MG63 (cell line): ENCODE measurements at regions not wholly inside any gene's neighbourhood (a gene's known extent, or its start where the extent isn't known, plus 50 kb on each side); places are given as distances from the start of the nearest gene placed in this dataset.

Source experiments
- DNase-seq: peaks from one replicate; pipeline ENCODE4 v3.0.0-alpha.2; 2020
- H3K27me3 ChIP-seq: fragments of 250-450 bp; sonication (Bioruptor Pico); 2 replicates; pipeline ENCODE4 v1.5.1; 2020; ENCODE audit warnings: mild to moderate bottlenecking, moderate library complexity
- H3K36me3 ChIP-seq: fragments of 250-450 bp; sonication (Bioruptor Pico); 2 replicates; pipeline ENCODE4 v1.5.1; 2020; ENCODE audit warnings: mild to moderate bottlenecking, moderate library complexity
- H3K4me3 ChIP-seq: fragments of 250-450 bp; sonication (Bioruptor Pico); 2 replicates; pipeline ENCODE4 v1.5.1; 2020; ENCODE audit warnings: mild to moderate bottlenecking, moderate library complexity
- H3K9me3 ChIP-seq: fragments of 250-450 bp; sonication (Bioruptor Pico); 2 replicates; pipeline ENCODE4 v1.5.1; 2020; ENCODE audit warnings: mild to moderate bottlenecking, moderate library complexity

DNA sequence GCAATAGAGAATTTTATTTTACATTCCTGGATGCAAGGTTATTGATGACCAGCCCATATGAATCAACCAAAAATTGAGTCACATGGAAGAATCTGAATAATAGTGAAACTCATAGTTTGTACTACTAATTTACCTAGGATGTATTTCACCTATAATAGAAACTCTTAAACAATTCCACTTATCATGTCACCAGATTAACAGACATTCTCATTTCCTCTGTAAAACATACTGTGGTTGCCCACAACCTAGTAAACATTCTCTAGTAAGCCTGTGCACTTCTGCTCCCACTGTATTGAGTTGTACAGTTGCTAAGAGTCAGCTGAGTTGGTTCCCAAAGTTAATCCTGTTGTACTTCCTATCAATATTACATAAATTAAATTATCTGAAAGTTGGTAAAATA is 196.6 kb upstream of the TMTC1 start:
- no peak for DNase-seq
- no peaks in the 10 kb centered on the region for H3K36me3 ChIP-seq
- H3K27me3 ChIP-seq: no peaks in the 10 kb centered on the region
- H3K9me3 ChIP-seq: no peaks in the 10 kb centered on the region
- H3K4me3 ChIP-seq: no peak overlapping the region

DNA sequence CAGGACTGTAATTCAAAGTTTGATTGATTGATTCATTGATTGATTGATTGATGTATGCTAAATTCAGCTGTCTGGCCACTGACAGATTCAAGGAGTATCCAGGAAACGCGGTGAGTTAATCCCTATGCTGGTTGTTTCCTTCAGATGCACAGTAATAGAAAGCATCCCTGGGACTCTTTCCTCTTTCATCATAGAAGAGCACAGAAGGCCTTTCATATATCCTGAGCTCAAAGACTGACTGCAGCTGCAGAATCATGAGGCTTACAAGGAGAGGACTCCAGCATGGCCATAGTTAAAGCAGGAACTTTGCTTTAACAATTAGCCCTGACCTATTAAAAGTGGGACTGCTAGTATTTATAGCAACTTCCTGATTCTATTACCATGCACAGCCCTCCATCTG is 187.7 kb upstream of the TMTC1 start:
- no peak for DNase-seq
- Histone ChIP-seq H3K36me3 (no peaks in the 10 kb centered on the region), H3K27me3 (no peaks in the 10 kb centered on the region), H3K4me3 (no peak overlapping the region), H3K9me3 (no peaks in the 10 kb centered on the region)

DNA sequence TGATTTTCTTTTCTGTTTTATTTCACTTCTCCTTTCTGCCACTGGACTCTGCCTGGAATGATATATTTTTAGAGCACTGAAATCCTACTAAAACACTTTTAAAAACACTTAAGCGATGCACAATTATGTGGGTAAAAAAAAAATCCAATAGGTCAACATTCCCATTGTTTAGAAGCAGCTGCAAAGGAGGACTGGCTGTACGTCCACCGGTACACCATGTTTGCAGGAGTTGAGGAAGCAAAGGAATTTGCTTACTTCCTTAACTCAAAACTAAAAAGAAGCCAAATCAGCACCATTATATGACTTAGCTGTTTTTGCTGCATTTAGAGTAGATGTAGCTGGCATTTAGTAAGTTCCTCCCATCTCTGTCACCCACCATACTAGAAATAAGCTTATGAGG is 186.8 kb upstream of the TMTC1 start:
- Histone ChIP-seq H3K27me3 (no peaks in the 10 kb centered on the region), H3K36me3 (no peaks in the 10 kb centered on the region)
- no peak for DNase-seq

DNA sequence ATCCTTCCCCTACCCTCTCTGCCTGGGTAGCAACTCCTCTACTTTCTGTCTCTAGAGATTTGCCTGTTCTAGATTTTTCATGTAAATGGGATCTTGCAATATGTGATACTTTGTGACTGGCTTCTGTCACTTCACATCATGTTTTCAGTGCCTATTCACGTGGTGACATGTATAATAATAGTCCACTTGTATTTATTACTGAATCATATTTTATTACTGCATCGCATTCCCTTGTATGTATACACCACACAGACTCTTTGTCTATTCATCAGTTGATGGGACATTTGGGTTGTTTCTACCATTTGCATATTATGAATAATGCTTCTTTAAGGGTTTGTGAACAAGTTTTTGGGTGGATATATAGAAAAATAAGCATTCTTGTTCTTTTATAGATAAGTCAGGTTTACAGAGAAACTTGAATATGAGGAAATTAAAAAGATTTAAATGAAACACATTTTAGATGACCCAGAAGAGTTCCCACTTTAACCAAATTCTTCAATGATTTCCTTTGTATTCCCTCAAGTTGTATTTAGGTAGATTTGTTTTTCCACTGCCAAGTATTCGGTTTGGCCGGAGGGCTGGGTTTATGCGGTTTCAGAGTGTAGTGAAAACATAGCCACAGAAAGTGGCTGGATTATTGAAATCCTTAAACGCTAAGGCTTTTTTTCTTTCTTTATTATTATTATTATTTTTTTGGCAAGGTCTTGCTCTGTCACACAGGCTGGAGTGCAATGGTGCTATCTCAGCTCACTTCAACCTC is 178.7 kb upstream of the TMTC1 start:
- H3K27me3 ChIP-seq: no peaks in the 10 kb centered on the region; the same call in 1 of the 2 replicates
- no peak for DNase-seq
- no peaks in the 10 kb centered on the region for H3K9me3 ChIP-seq
- H3K4me3 ChIP-seq: no peak overlapping the region
- no peaks in the 10 kb centered on the region for H3K36me3 ChIP-seq

More for the DNA sequence above, 186.8 kb upstream of the TMTC1 start:
- H3K4me3 ChIP-seq: no peak overlapping the region
- no peaks in the 10 kb centered on the region for H3K9me3 ChIP-seq

DNA sequence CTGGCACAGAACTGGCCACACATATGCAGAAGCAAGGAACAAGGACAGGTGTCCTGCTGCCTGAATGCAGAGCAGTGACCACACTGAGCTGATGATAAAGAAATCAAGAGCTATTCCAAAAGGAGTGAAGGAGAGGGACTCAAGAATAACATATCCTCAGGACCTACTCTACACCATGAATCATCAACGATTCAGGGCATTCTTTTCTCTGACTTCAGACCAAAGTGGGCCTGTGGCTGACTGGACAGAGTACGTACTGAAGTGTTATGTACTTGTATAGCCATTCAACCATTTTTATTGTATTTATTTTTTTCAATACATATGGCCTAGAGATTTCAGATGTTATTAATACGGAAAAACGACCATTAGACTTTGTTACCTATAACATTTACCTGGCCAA is 177.5 kb upstream of the TMTC1 start:
- no peak for DNase-seq
- Histone ChIP-seq H3K36me3 (no peaks in the 10 kb centered on the region), H3K27me3 (no peaks in the 10 kb centered on the region; the same call in 1 of the 2 replicates), H3K9me3 (no peaks in the 10 kb centered on the region), H3K4me3 (no peak overlapping the region)

DNA sequence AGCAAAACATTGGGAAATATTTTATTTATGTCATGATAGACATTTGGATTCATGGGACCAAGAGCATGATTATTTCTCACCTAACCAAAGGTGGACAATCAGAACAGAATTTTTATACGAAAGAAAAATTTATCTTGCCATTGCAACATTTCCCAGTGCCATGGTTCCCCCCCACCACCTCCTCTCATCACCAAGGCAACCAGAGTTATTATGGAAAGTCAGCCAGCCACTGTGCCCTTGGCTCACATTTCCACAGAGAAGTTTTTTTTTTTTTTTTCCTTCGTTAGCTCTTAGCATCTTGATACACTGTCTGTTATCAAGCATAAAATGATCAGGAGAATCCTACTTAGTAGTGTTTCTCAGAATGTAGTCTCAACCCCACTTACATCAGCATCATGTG is 176.4 kb upstream of the TMTC1 start:
- no peaks in the 10 kb centered on the region for H3K9me3 ChIP-seq
- DNase-seq: no peak
- no peaks in the 10 kb centered on the region for H3K36me3 ChIP-seq
- no peak overlapping the region for H3K4me3 ChIP-seq
- H3K27me3 ChIP-seq: no peaks in the 10 kb centered on the region; the same call in 1 of the 2 replicates

DNA sequence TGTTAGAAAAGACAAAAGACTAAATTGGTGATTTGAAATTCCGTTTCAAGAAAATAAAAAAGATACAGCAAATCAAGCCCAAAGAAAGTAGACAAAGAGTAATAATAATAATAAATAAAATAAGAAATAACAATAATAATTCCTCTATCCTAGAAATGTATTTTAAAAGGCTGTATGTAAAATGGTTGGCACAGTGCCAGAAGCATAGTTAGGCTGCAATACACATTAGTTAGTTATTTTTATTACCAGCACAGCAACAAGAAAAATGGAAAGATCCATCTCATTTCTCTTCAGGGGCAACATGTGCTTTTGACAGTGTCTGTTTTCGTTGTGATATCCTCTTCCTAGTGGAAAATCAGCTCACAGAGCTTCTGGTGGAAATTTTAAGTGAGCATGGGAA is 174.1 kb upstream of the TMTC1 start:
- Histone ChIP-seq H3K27me3 (no peaks in the 10 kb centered on the region), H3K36me3 (no peaks in the 10 kb centered on the region), H3K4me3 (no peak overlapping the region), H3K9me3 (no peaks in the 10 kb centered on the region)
- no peak for DNase-seq

DNA sequence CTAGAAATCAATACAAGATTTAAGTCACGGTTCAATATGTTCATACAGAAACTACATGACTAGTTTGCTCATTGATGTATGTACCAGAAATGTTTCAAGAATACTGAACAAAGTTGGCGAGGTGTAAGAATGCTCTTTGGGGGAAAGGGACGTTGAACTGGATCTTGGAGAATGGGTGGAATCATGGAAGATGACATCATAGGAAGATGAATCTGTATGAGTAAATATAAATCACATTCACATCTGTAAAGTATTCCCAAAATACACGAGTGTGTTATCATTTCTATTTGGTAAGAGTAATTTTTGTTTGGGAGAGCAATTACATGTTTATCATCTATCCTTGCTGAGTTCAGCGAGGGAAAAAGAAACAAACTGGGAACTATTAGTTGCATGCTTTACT is 162.2 kb upstream of the TMTC1 start:
- H3K9me3 ChIP-seq: no peaks in the 10 kb centered on the region
- no peak for DNase-seq
- H3K36me3 ChIP-seq: no peaks in the 10 kb centered on the region
- H3K4me3 ChIP-seq: no peak overlapping the region
- peaks cover 4% of the 10 kb centered on the region; the same call in 1 of the 2 replicates for H3K27me3 ChIP-seq

DNA sequence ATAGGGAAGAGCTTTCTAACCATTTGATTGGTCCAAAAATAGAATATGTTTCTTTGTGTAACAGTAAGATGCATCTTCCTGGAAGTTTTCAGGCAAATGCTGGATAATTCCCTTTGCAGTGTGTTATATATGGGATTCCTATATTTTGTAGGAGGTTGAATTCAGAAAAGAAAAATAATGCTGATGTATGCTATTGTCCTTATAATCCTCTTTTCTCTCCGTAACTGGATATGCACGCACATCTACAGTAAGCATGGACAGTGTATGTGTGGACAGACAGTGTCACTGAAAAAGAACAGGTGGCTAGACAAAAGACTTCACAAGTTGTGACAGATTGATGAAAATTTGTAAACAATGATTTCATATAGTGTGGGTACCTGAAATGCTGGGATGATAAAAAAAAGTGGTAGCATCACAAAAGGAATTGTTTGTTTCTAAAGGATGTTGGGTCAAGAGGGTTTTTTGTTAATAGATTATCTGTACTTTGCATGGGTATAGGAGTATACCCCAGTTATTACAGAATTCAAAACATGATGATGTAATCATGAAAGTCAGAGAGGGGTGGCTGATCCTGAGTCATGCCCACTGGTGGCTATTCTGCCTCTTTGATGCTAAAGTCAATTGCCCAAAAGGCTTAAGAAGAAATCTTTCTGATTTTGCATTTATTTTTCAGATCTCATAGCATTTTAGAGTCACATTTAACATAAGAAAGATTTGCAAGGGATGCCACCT is 160.7 kb upstream of the TMTC1 start:
- no peaks in the 10 kb centered on the region for H3K9me3 ChIP-seq
- no peak overlapping the region for H3K4me3 ChIP-seq
- DNase-seq: no peak
- peaks cover 4% of the 10 kb centered on the region; the same call in 1 of the 2 replicates for H3K27me3 ChIP-seq
- H3K36me3 ChIP-seq: no peaks in the 10 kb centered on the region

DNA sequence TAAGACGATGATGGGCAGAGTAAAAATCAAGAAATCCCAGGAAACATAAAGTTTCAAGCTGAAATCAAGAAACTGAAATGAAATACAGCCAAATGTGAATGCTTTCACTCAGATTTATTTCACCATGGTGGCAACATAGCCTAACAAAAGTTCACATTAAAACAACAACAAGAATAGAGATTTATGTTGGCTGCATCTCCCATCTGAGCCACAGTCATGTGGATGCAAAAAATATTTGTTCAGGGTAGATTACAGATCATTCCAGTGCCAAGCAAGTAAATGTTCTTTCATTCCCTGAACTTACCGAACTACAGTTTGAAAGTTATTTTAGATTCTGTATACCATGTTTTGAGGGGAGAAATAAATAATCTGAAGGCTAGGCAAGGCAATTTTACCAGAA is 159.9 kb upstream of the TMTC1 start:
- DNase-seq: no peak
- H3K4me3 ChIP-seq: no peak overlapping the region
- no peaks in the 10 kb centered on the region for H3K9me3 ChIP-seq
- H3K27me3 ChIP-seq: peaks cover 4% of the 10 kb centered on the region; the same call in 1 of the 2 replicates
- H3K36me3 ChIP-seq: no peaks in the 10 kb centered on the region

DNA sequence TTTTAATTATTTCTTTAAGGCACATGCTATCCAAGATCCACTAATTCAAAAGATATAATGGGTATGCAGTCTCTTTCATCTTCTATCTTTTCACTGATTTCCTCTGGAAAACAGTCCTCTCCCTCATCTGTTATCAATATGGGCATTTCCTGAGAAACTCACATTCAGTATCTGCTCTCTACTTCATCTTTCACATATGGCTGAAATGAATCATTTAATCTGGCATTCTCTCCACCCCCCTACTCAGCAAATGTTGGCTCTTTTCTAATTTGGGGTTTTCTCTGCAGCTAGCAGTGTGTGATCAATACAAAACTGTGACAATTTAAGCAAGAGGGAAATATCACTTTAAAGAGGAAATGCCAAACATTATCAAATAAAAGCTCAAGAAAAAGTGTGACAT is 157.1 kb upstream of the TMTC1 start:
- H3K36me3 ChIP-seq: no peaks in the 10 kb centered on the region
- H3K4me3 ChIP-seq: no peak overlapping the region
- no peak for DNase-seq

DNA sequence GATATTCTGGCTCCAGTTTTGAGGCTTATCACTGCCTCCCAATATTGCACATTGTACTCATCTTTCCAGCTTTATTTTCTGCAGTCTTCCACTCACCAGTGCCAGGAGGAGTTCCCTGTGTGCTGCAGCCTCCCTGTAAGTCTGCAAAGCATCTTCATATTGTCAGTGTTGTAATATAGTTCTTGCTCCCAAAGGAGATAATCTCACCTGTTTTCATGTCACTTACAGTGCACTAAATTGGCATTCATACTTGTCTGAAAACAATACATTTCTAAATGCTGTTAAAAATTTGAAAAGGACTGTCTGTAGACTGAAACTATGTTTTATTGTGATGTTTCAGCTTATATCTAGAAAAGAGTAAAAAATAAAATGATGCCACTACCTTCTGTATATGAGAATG is 146.8 kb upstream of the TMTC1 start:
- no peak for DNase-seq
- H3K9me3 ChIP-seq: no peaks in the 10 kb centered on the region
- no peak overlapping the region for H3K4me3 ChIP-seq
- H3K36me3 ChIP-seq: no peaks in the 10 kb centered on the region
- H3K27me3 ChIP-seq: no peaks in the 10 kb centered on the region

More for the DNA sequence above, 157.1 kb upstream of the TMTC1 start:
- peaks cover 4% of the 10 kb centered on the region; the same call in 1 of the 2 replicates for H3K27me3 ChIP-seq
- no peaks in the 10 kb centered on the region for H3K9me3 ChIP-seq

DNA sequence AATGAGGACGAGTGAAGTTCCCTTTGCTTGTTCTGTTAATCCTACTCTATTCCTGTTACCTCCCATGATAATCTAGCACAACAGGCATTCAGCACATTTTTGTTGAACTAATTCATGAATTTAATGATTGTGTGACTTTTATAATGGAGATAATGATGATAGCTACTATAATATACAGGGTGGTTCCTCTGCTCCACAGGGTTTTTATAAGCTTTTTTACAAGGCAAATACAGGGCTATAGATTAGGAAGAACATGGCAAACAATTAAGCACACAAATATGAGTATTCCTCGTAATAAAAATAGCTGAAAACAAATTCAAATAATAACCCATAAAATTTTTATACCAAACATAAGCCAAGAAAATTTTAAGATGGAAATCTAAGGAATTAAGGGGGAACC is 145.6 kb upstream of the TMTC1 start:
- Histone ChIP-seq H3K36me3 (no peaks in the 10 kb centered on the region), H3K9me3 (no peaks in the 10 kb centered on the region), H3K4me3 (no peak overlapping the region), H3K27me3 (no peaks in the 10 kb centered on the region)
- no peak for DNase-seq

DNA sequence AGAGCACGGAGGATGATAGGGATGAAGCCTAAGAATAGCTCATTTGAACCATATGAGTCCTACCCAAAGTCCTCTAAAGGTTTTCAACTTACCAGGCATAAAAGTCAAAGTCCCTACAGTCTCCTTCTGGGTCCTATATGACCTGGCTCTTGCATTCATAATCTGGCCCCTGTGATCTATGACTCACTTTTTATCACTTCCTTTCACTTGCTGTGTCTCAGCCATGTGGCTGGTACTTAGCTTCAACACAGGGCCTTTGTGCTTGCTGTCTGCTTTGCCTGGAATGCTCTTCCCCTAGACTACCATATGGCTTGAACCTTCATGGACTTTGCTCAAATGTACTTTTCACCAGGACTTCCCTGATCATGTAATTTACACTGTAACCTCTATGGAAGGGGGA is 137.6 kb upstream of the TMTC1 start:
- no peaks in the 10 kb centered on the region; the same call in 1 of the 2 replicates for H3K27me3 ChIP-seq
- no peaks in the 10 kb centered on the region for H3K9me3 ChIP-seq
- no peak overlapping the region for H3K4me3 ChIP-seq
- DNase-seq: peak; percentile 19
- H3K36me3 ChIP-seq: no peaks in the 10 kb centered on the region

DNA sequence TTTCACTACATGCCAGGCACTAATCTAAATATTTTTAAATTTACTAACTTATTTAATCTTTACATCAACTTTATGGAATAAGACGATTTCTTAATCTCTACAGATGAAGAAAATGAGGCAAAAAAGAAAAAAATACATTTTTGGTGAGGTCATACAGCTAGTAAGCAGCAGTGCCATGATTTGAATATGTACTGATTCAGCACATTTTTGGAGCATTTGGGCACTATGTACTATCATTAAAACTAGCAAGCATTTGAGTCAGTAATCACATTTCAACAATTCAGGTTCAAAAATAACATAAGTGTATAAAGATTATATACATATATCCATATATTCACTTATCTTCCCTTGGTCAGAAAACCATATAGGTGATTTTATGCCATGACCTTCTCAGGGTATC is 124.4 kb upstream of the TMTC1 start:
- no peaks in the 10 kb centered on the region for H3K36me3 ChIP-seq
- no peaks in the 10 kb centered on the region; the same call in 1 of the 2 replicates for H3K27me3 ChIP-seq
- H3K9me3 ChIP-seq: 0 out of 2 replicates have a peak, but pooled peaks cover 2% of the 10 kb centered on the region
- no peak overlapping the region for H3K4me3 ChIP-seq
- DNase-seq: no peak

DNA sequence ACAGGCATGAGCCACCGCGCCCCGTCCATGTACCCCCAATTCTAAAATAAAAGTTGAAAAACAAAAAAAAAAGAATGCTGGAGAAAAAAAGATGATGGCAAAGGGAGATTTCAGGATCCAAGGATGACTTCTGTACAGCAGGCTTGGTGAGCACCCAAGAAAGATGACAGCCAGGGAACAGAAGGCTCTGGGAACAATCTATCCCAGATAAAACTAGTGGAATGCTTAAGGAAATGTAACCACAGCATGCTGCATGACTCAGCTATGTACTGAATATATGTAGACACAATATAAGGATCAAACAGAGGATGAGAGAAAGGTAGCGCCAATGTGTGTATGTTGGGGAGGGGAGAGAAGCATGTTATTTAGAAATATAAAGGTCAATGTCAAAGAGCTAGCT is 123.7 kb upstream of the TMTC1 start:
- Histone ChIP-seq H3K4me3 (no peak overlapping the region), H3K36me3 (no peaks in the 10 kb centered on the region), H3K27me3 (no peaks in the 10 kb centered on the region; the same call in 1 of the 2 replicates), H3K9me3 (0 out of 2 replicates have a peak, but pooled peaks cover 2% of the 10 kb centered on the region)
- no peak for DNase-seq

DNA sequence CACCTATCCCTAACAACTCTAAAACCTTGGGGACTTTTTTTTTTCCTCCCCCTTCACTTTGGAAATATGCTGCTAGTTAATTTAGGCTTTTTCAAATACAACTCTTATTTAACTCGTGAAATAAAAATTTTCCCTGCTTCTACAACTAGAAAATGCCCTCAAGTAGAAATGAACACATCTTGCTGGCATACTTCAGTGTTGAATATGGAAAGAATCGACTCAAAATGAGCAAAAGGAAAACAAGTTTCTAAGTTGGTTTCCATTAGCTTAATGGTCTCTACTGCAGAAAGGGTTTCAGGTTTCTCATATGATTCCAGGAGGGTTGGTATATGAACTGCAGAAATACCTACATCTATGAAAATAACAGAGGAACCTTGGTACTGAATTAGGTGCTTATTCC is 118.3 kb upstream of the TMTC1 start:
- DNase-seq: no peak
- H3K4me3 ChIP-seq: no peak overlapping the region
- H3K9me3 ChIP-seq: no peaks in the 10 kb centered on the region
- no peaks in the 10 kb centered on the region for H3K27me3 ChIP-seq
- H3K36me3 ChIP-seq: no peaks in the 10 kb centered on the region

DNA sequence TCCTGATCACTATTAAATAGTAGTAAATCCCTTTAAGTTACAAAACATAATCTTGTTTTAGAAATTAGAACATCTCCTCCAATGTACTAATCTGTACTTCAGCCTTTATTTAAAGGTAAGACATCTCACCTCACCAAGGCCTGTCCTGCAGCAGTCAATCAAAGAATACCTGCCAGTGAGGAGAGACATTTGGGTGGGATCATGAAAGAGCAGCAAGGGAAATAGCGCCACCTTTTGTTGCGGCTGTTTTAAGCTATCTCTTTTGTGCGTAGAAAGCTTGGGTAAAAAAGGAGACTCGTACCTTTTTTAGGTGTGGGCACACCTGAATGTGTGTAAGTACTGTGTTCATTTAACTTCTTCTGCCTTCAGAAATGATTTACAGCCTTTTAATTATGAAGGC is 117.8 kb upstream of the TMTC1 start:
- DNase-seq: no peak
- Histone ChIP-seq H3K27me3 (no peaks in the 10 kb centered on the region), H3K36me3 (no peaks in the 10 kb centered on the region), H3K4me3 (no peak overlapping the region), H3K9me3 (no peaks in the 10 kb centered on the region)
